Hematopoietic multipotent progenitor cell treated with erythropoietin and hydrocortisone succinate and interleukin-3 and kit ligand, for 6 days (in vitro differentiated cells): ENCODE measurements at regions not wholly inside any gene's neighbourhood (a gene's known extent, or its start where the extent isn't known, plus 50 kb on each side); places are given as distances from the start of the nearest gene placed in this dataset.

ENCODE experiments used
- DNase-seq: peaks from one replicate; pipeline ENCODE4 v3.0.0-alpha.2; 2015

GRCh38 chr20:24819331-24819965 lies 129.6 kb upstream of the CST7 start:
- no peak for DNase-seq

- DNase-seq = no peak
These were observed 128.7 kb upstream of the CST7 start for GRCh38 chr20:24820345-24820744.

- no peak for DNase-seq
These were observed 127.7 kb upstream of the CST7 start for GRCh38 chr20:24821391-24821790.

GRCh38 chr20:24823176-24823784 lies 125.8 kb upstream of the CST7 start:
- DNase-seq = no peak

- DNase-seq = no peak
These were observed 124.9 kb upstream of the CST7 start for GRCh38 chr20:24823989-24824693.

- DNase-seq = no peak
These were observed 123.5 kb upstream of the CST7 start for GRCh38 chr20:24825591-24825990.

GRCh38 chr20:24827603-24828295 lies 121.3 kb upstream of the CST7 start:
- DNase-seq = no peak

GRCh38 chr20:24828992-24829648 lies 119.9 kb upstream of the CST7 start:
- no peak for DNase-seq

GRCh38 chr20:24829649-24830370 lies 119.3 kb upstream of the CST7 start:
- no peak for DNase-seq

GRCh38 chr20:24830649-24831048 lies 118.4 kb upstream of the CST7 start:
- DNase-seq = no peak

GRCh38 chr20:24831232-24831631 lies 117.8 kb upstream of the CST7 start:
- DNase-seq = no peak

- DNase-seq = no peak
These were observed 116.6 kb upstream of the CST7 start for GRCh38 chr20:24832518-24832917.

- no peak for DNase-seq
These were observed 115.5 kb upstream of the CST7 start for GRCh38 chr20:24833592-24833991.

- no peak for DNase-seq
These were observed 114.8 kb upstream of the CST7 start for GRCh38 chr20:24834310-24834709.

- DNase-seq = no peak
These were observed 113.9 kb upstream of the CST7 start for GRCh38 chr20:24835195-24835594.

- DNase-seq = no peak
These were observed 113.0 kb upstream of the CST7 start for GRCh38 chr20:24836041-24836533.

GRCh38 chr20:24836661-24837299 lies 112.3 kb upstream of the CST7 start:
- DNase-seq = no peak

GRCh38 chr20:24837781-24838450 lies 111.2 kb upstream of the CST7 start:
- DNase-seq = no peak

- DNase-seq = no peak
These were observed 110.2 kb upstream of the CST7 start for GRCh38 chr20:24838546-24839535.
